ENCODE measurements at regions not wholly inside any gene's neighbourhood (a gene's known extent, or its start where the extent isn't known, plus 50 kb on each side); places are given as distances from the start of the nearest gene placed in this dataset.

DNA sequence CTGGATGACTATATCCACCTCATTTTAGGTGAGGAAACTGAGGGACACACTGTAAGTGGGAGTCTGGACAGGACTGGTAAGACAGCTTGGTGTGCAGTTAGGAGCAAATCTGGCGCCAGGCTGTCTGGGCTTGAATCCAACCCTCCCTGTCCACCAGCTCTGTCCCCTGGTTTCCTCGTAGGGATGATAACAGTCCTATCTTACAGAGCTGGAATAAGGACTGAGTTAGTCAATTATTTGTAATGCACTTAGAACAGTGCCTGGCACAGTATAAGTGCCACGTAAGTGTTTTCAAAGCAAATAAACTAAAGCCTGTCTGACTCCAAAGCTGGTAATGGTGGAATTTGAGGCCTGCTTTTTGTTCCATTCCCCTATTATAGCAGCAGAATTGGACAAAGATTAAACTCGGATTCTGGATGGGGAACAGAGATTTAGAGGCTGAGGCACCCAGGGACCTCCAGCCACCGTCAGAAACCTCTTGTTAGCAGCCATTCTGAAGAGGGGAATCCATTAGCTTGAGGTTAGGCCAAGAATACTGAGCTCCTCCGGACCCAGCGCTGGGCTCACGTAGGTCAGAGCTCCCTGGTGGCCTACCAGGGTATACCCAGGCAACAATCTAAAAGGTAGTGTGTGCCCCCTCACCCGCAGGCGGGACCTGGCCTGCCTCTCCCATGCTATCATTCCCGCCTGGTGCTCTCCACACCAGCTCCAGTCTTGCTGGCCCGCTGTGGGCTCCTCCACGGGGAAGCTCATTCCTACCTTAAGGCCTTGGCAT lies 102.1 kb downstream of the UCHL1 start:
- Histone ChIP-seq H3K9me3 (peaks cover 0 to 10% (median 0%) of the 10 kb centered on the region in 12 donors), H3K27ac (peak overlapping the region; percentile 41 to 84 (median 71)), H3K36me3 (no peaks in the 10 kb centered on the region), H3K27me3 (peaks cover 0 to 20% (median 0%) of the 10 kb centered on the region in 9 donors), H3K4me1 (peaks cover 0 to 39% (median 13%) of the 10 kb centered on the region in 12 donors), H3K4me3 (no peak overlapping the region)
- TF ChIP-seq POLR2A (IDR thresholded peaks at IDR 0.05) (no peak), CTCF (IDR thresholded peaks at IDR 0.05) (peak in 3 of 12 donors; percentile 3 to 17 (median 14))
- 64 to 75% (median 70%) methylated on average over 10 to 13 of the region's 13 CpGs for WGBS, 4 donors
- intact Hi-C loops (cut with DNase I) = loop anchor here in 2 of 10 donors (5.0 to 10.0 kb wide), 3 partner anchors 54 to 253 kb away; no protein-coding TSS in a partner anchor
- ATAC-seq (peak; percentile 37 to 60 (median 46)), DNase-seq (peak; percentile 49 to 70 (median 57))

DNA sequence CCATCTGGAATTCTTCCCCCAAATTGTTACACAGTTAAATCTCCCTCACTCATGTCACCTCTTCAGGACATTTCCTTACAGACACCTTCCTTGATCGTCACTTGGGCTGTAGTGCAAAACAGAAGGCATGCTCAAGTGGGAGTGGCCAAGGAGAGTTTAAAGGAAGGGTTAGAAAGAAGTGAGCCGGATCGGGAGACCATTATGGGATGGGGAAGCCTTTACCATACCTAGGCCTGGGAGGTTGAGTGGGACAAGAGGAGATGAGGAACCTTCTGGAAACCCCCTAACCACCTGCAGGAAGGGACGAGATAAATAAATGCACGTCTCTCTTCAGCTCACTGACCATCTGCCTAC lies 102.7 kb downstream of the UCHL1 start:
- TF ChIP-seq CTCF (IDR thresholded peaks at IDR 0.05) = no peak
- TF ChIP-seq POLR2A (IDR thresholded peaks at IDR 0.05) = no peak
- Histone ChIP-seq H3K4me1 (peaks cover 0 to 44% (median 19%) of the 10 kb centered on the region in 12 donors), H3K36me3 (no peaks in the 10 kb centered on the region), H3K9me3 (peaks cover 0 to 5% (median 0%) of the 10 kb centered on the region in 12 donors), H3K27ac (peak overlapping the region; percentile 41 to 84 (median 71)), H3K4me3 (no peak overlapping the region), H3K27me3 (peaks cover 0 to 20% (median 0%) of the 10 kb centered on the region in 9 donors)
- WGBS, 4 donors = 87 to 93% (median 89%) methylated on average over 5 of the region's 5 CpGs
- ATAC-seq (no peak), DNase-seq (no peak)
- intact Hi-C loops (cut with DNase I) = loop anchor here in 2 of 10 donors (5.0 to 10.0 kb wide), 3 partner anchors 55 to 253 kb away; no protein-coding TSS in a partner anchor

DNA sequence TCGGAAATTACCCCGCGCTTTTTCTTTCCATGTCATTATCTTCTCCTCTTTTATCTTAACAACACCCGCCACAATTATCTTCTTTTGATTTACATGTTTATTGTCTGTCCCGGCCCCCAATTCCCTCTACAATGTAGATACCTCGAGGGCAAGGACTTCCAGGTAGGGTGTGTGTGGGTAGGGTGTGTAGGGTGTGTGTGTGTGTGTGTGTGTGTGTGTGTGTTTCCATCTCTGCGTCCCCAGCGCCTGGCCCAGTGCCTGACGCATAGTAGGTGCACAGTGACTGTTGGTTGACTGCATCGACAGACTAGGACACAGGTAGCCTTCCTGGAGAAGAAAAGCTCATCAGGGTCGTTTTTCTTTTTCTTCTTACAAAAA lies 103.1 kb downstream of the UCHL1 start:
- ATAC-seq (no peak), DNase-seq (no peak)
- Histone ChIP-seq H3K27ac (peak overlapping the region; percentile 64 to 96 (median 86)), H3K27me3 (peaks cover 0 to 20% (median 0%) of the 10 kb centered on the region in 9 donors), H3K36me3 (no peaks in the 10 kb centered on the region), H3K4me1 (peaks cover 0 to 48% (median 23%) of the 10 kb centered on the region in 12 donors), H3K4me3 (peak overlapping the region; percentile 70 to 94 (median 86)), H3K9me3 (peaks cover 0 to 4% (median 0%) of the 10 kb centered on the region in 12 donors)
- WGBS, 4 donors = 60 to 68% (median 65%) methylated on average over 11 of the region's 11 CpGs
- intact Hi-C loops (cut with DNase I) = loop anchor here (2.0 to 10.0 kb wide), 18 partner anchors 55 to 295 kb away; partner anchors contain the start of gene LIMCH1 (in 9 of the 10)
- TF ChIP-seq CTCF (IDR thresholded peaks at IDR 0.05) (no peak), POLR2A (IDR thresholded peaks at IDR 0.05) (no peak)

Data from heart left ventricle (tissue), 16 donors.